SK-N-SH treated with all-trans-retinoic acid at 6 μM for 48 hours (cell line): ENCODE measurements at regions not wholly inside any gene's neighbourhood (a gene's known extent, or its start where the extent isn't known, plus 50 kb on each side); places are given as distances from the start of the nearest gene placed in this dataset.

ENCODE experiments used
- ATAC-seq: fragments of 200-7000 bp; cut with Tn5 transposase; 3 replicates; pipeline ENCODE4 v1.9.1; 2020; ENCODE audit warnings: mild to moderate bottlenecking, moderate library complexity
- ARNTL ChIP-seq: fragments of 450-650 bp; formaldehyde crosslinking; IDR thresholded peaks from 2 replicates; pipeline ENCODE4 v1.5.0; 2020; ENCODE audit warnings: low read depth, mild to moderate bottlenecking, moderate library complexity, borderline replicate concordance
- BACH2 ChIP-seq: fragments of 250-450 bp; sonication (Bioruptor Pico); IDR thresholded peaks from 2 replicates; pipeline ENCODE4 v1.9.0; 2021; ENCODE audit warnings: mild to moderate bottlenecking, borderline replicate concordance
- CREB5 ChIP-seq: fragments of 250-450 bp; sonication (Bioruptor Pico); IDR thresholded peaks from 2 replicates; pipeline ENCODE4 v1.5.1; 2020; ENCODE audit warnings: low read depth, mild to moderate bottlenecking, moderate library complexity
- CSDC2 ChIP-seq: fragments of 250-450 bp; sonication (Bioruptor Pico); IDR thresholded peaks from 2 replicates; pipeline ENCODE4 v1.5.0; 2020; ENCODE audit warnings: mild to moderate bottlenecking, moderate library complexity
- CSRNP3 ChIP-seq: fragments of 250-450 bp; sonication (Bioruptor Pico); IDR thresholded peaks from 2 replicates; pipeline ENCODE4 v1.5.1; 2021; ENCODE audit warnings: mild to moderate bottlenecking, moderate library complexity
- ESRRG ChIP-seq: fragments of 250-450 bp; sonication (Bioruptor Pico); IDR thresholded peaks from 2 replicates; pipeline ENCODE4 v1.6.1; 2021; ENCODE audit warnings: mild to moderate bottlenecking
- GLIS3 ChIP-seq: fragments of 250-450 bp; sonication (Bioruptor Pico); IDR thresholded peaks from 2 replicates; pipeline ENCODE4 v1.5.0; 2020; ENCODE audit warnings: mild to moderate bottlenecking, moderate library complexity
- ISL1 ChIP-seq: fragments of 250-450 bp; sonication (Bioruptor Pico); IDR thresholded peaks from 2 replicates; pipeline ENCODE4 v2.1.2; 2022; ENCODE audit warnings: mild to moderate bottlenecking, moderate library complexity
- OSR1 ChIP-seq: fragments of 250-450 bp; sonication (Bioruptor Pico); IDR thresholded peaks from 2 replicates; pipeline ENCODE4 v1.8.0; 2022; ENCODE audit warnings: moderate library complexity, mild to moderate bottlenecking, inconsistent platforms
- PATZ1 ChIP-seq: fragments of 250-450 bp; sonication (Bioruptor Pico); IDR thresholded peaks from 2 replicates; pipeline ENCODE4 v1.8.0; 2020; ENCODE audit warnings: mild to moderate bottlenecking, moderate library complexity, borderline replicate concordance
- PPARA ChIP-seq: fragments of 250-450 bp; sonication (Bioruptor Pico); IDR thresholded peaks from 2 replicates; pipeline ENCODE4 v1.5.0; 2020; ENCODE audit warnings: mild to moderate bottlenecking, borderline replicate concordance
- RARB ChIP-seq: fragments of 250-450 bp; sonication (Bioruptor Pico); IDR thresholded peaks from 2 replicates; pipeline ENCODE4 v1.8.0; 2021; ENCODE audit warnings: mild to moderate bottlenecking, moderate library complexity
- SNAI2 ChIP-seq: fragments of 250-450 bp; sonication (Bioruptor Pico); IDR thresholded peaks from 2 replicates; pipeline ENCODE4 v1.5.0; 2020; ENCODE audit warnings: mild to moderate bottlenecking, moderate library complexity
- TCF4 ChIP-seq: fragments of 250-450 bp; sonication (Bioruptor Pico); IDR thresholded peaks from 2 replicates; pipeline ENCODE4 v1.8.0; 2021; ENCODE audit warnings: mild to moderate bottlenecking, moderate library complexity, borderline replicate concordance
- TOX ChIP-seq: fragments of 250-450 bp; sonication (Bioruptor Pico); IDR thresholded peaks from 2 replicates; pipeline ENCODE4 v1.8.0; 2021; ENCODE audit warnings: mild to moderate bottlenecking, moderate library complexity, borderline replicate concordance
- TSHZ2 ChIP-seq: fragments of 250-450 bp; sonication (Bioruptor Pico); IDR thresholded peaks from 2 replicates; pipeline ENCODE4 v1.5.0; 2020; ENCODE audit warnings: mild to moderate bottlenecking, moderate library complexity
- ZC3H10 ChIP-seq: fragments of 250-450 bp; sonication (Bioruptor Pico); IDR thresholded peaks from 2 replicates; pipeline ENCODE4 v1.5.1; 2021; ENCODE audit warnings: mild to moderate bottlenecking, moderate library complexity
- ZFP3 ChIP-seq: fragments of 250-450 bp; sonication (Bioruptor Pico); IDR thresholded peaks from 2 replicates; pipeline ENCODE4 v1.5.0; 2020; ENCODE audit warnings: mild to moderate bottlenecking, moderate library complexity
- ZNF565 ChIP-seq: fragments of 450-650 bp; formaldehyde crosslinking; conservative IDR thresholded peaks from 2 replicates; pipeline ENCODE4 v1.5.0; 2020; ENCODE audit warnings: low read depth, mild to moderate bottlenecking, moderate library complexity
- ZNF8 ChIP-seq: fragments of 450-650 bp; formaldehyde crosslinking; IDR thresholded peaks from 2 replicates; pipeline ENCODE4 v1.5.0; 2020; ENCODE audit warnings: mild to moderate bottlenecking, moderate library complexity

- TF ChIP-seq ZC3H10 (CRISPR knock-in tag), result no peak
- TF ChIP-seq ZFP3 (CRISPR knock-in tag), result no peak
- ATAC-seq, result peak; percentile 44
These were observed 116.0 kb upstream of the PAM start for GRCh38 chr5:102638912-102639652.

GRCh38 chr5:102649731-102650130 is 105.4 kb upstream of the PAM start:
- ATAC-seq, result no peak
- TF ChIP-seq BACH2 (CRISPR knock-in tag) (no peak), TOX (CRISPR knock-in tag) (no peak), PATZ1 (CRISPR knock-in tag) (no peak), CSDC2 (CRISPR knock-in tag) (no peak), ZNF565 (no peak)

GRCh38 chr5:102651466-102651865 is 103.6 kb upstream of the PAM start:
- no peak for ATAC-seq
- no peak for TF ChIP-seq OSR1 (CRISPR knock-in tag)
- no peak for TF ChIP-seq ISL1
- TF ChIP-seq TCF4 (CRISPR knock-in tag), result no peak
- no peak for TF ChIP-seq CSRNP3 (CRISPR knock-in tag)
- no peak for TF ChIP-seq GLIS3 (CRISPR knock-in tag)
- TF ChIP-seq ESRRG, result no peak
- TF ChIP-seq PPARA, result no peak
- TF ChIP-seq ARNTL (CRISPR knock-in tag), result no peak
- TF ChIP-seq RARB, result no peak
- TF ChIP-seq PATZ1 (CRISPR knock-in tag), result no peak
- no peak for TF ChIP-seq TOX (CRISPR knock-in tag)
- no peak for TF ChIP-seq CREB5
- TF ChIP-seq, all 23 proteins: peak for 0

GRCh38 chr5:102654559-102655349 is 100.4 kb upstream of the PAM start:
- TF ChIP-seq CREB5 (no peak), TCF4 (CRISPR knock-in tag) (0 out of 2 replicates have a peak, but pooled peaks have one; percentile 18)
- ATAC-seq, result no peak; the same call in 2 of the 3 replicates

- ATAC-seq, result no peak
- TF ChIP-seq TSHZ2 (no peak), ARNTL (CRISPR knock-in tag) (no peak), ZNF565 (no peak), OSR1 (CRISPR knock-in tag) (no peak), CSRNP3 (CRISPR knock-in tag) (no peak), RARB (no peak), GLIS3 (CRISPR knock-in tag) (no peak), ZNF8 (CRISPR knock-in tag) (no peak), PPARA (no peak), ZC3H10 (CRISPR knock-in tag) (no peak), SNAI2 (CRISPR knock-in tag) (no peak), BACH2 (CRISPR knock-in tag) (no peak)
These were observed 96.0 kb upstream of the PAM start for GRCh38 chr5:102659151-102659550.
